Ishikawa (cell line): ENCODE measurements at regions not wholly inside any gene's neighbourhood (a gene's known extent, or its start where the extent isn't known, plus 50 kb on each side); places are given as distances from the start of the nearest gene placed in this dataset.

ENCODE experiments used
- CEBPB ChIP-seq: IDR thresholded peaks from 2 replicates; pipeline ENCODE4 v1.6.1; 2012
- CREB1 ChIP-seq: IDR thresholded peaks from 2 replicates; pipeline ENCODE4 v1.6.1; 2012; ENCODE audit warnings: low read depth
- EGR1 ChIP-seq: IDR thresholded peaks from 2 replicates; pipeline ENCODE4 v1.6.1; 2012
- EP300 ChIP-seq: IDR thresholded peaks from 2 replicates; pipeline ENCODE4 v1.6.1; 2012; ENCODE audit warnings: borderline replicate concordance
- FOXM1 ChIP-seq: IDR thresholded peaks from 2 replicates; pipeline ENCODE4 v1.6.1; 2012; ENCODE audit warnings: low read depth, borderline replicate concordance
- NFIC ChIP-seq: IDR thresholded peaks from 2 replicates; pipeline ENCODE4 v1.6.1; 2012
- RAD21 ChIP-seq: IDR thresholded peaks from 2 replicates; pipeline ENCODE4 v1.6.1; 2012; ENCODE audit warnings: low read depth
- TAF1 ChIP-seq: IDR thresholded peaks from 2 replicates; pipeline ENCODE4 v1.6.1; 2012; ENCODE audit warnings: low read depth, mild to moderate bottlenecking
- ZBTB7A ChIP-seq: IDR thresholded peaks from 2 replicates; pipeline ENCODE4 v1.6.1; 2012; ENCODE audit warnings: low read depth
- TF ChIP-seq, protein P1 (sequence below): IDR thresholded peaks from 2 replicates; pipeline ENCODE4 v1.6.1; 2012; ENCODE audit warnings: low read depth, mild to moderate bottlenecking

- TF ChIP-seq FOXM1 (no peak), RAD21 (no peak), TAF1 (no peak), EP300 (no peak), CREB1 (no peak), CEBPB (no peak), EGR1 (no peak), ZBTB7A (no peak), NFIC (no peak)
- TF ChIP-seq, protein P1, sequence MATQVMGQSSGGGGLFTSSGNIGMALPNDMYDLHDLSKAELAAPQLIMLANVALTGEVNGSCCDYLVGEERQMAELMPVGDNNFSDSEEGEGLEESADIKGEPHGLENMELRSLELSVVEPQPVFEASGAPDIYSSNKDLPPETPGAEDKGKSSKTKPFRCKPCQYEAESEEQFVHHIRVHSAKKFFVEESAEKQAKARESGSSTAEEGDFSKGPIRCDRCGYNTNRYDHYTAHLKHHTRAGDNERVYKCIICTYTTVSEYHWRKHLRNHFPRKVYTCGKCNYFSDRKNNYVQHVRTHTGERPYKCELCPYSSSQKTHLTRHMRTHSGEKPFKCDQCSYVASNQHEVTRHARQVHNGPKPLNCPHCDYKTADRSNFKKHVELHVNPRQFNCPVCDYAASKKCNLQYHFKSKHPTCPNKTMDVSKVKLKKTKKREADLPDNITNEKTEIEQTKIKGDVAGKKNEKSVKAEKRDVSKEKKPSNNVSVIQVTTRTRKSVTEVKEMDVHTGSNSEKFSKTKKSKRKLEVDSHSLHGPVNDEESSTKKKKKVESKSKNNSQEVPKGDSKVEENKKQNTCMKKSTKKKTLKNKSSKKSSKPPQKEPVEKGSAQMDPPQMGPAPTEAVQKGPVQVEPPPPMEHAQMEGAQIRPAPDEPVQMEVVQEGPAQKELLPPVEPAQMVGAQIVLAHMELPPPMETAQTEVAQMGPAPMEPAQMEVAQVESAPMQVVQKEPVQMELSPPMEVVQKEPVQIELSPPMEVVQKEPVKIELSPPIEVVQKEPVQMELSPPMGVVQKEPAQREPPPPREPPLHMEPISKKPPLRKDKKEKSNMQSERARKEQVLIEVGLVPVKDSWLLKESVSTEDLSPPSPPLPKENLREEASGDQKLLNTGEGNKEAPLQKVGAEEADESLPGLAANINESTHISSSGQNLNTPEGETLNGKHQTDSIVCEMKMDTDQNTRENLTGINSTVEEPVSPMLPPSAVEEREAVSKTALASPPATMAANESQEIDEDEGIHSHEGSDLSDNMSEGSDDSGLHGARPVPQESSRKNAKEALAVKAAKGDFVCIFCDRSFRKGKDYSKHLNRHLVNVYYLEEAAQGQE = no peak
Observed at GRCh38 chr18:965921-966758, 61.5 kb downstream of the ADCYAP1 start.
